Thoracic aorta (tissue), 2 donors: ENCODE measurements at regions not wholly inside any gene's neighbourhood (a gene's known extent, or its start where the extent isn't known, plus 50 kb on each side); places are given as distances from the start of the nearest gene placed in this dataset.

ENCODE experiments used
- ATAC-seq: fragments of 150-250 bp; one replicate; pipeline ENCODE4 v1.8.0; 2017; ENCODE audit warnings: low read depth; ENCODE audit not compliant: insufficient number of reproducible peaks, low FRiP score
- DNase-seq: peaks from one replicate; pipeline ENCODE4 v3.0.0-alpha.2; 2020; ENCODE audit warnings: low spot score
- H3K27ac ChIP-seq, 2 donors: fragments of 200-600 bp; sonication (generic); 1 replicate in 1 of 2; 2 replicates in 1 of 2; pipeline ENCODE4 v1.5.1; 2016; ENCODE audit warnings: mild to moderate bottlenecking in 2 of 2, moderate library complexity in 2 of 2
- H3K27me3 ChIP-seq: fragments of 200-600 bp; sonication (generic); replicated peaks from 2 replicates; pipeline ENCODE4 v1.6.0; 2016; ENCODE audit warnings: mild to moderate bottlenecking; ENCODE audit not compliant: insufficient read depth
- H3K36me3 ChIP-seq: fragments of 200-600 bp; sonication (generic); one replicate; pipeline ENCODE4 v1.5.1; 2016
- H3K4me1 ChIP-seq, 2 donors: fragments of 200-600 bp; sonication (generic); 1 replicate in 1 of 2; 2 replicates in 1 of 2; pipeline versions ENCODE4 v1.5.1 to v1.6.0; 2016; ENCODE audit warnings: low read depth in 2 of 2, mild to moderate bottlenecking in 1 of 2; ENCODE audit not compliant: control insufficient read depth in 1 of 2
- H3K4me3 ChIP-seq: fragments of 200-600 bp; sonication (generic); 2 replicates; pipeline ENCODE4 v1.5.1; 2016; ENCODE audit warnings: mild to moderate bottlenecking
- H3K9me3 ChIP-seq: fragments of 200-600 bp; sonication (generic); 2 replicates; pipeline ENCODE4 v1.5.1; 2016
- TF ChIP-seq, protein P1 (sequence below): fragments of 200-600 bp; sonication (generic); IDR thresholded peaks from one replicate; pipeline ENCODE4 v1.5.1; 2019; ENCODE audit warnings: antibody characterized with exemption

DNA sequence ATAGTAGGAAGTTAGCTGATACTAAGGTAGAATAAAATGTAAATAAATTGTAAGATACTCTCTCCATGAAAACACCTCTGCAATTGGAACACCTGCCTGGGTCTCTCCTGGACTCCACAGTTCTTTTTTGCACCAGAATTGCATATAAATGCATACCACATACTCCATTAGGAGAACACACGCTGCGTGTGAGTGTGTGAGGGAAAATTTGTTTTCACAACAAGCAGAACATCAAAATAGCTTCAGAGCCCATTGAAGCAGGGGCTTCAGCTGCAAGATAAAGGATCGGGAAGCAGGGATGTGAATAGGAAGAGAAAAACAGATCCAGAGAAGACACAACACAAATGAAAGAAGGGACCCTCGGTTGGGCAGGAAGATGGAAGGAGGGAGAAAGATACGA lies 389.8 kb upstream of the BRINP1 start:
- TF ChIP-seq, protein P1, sequence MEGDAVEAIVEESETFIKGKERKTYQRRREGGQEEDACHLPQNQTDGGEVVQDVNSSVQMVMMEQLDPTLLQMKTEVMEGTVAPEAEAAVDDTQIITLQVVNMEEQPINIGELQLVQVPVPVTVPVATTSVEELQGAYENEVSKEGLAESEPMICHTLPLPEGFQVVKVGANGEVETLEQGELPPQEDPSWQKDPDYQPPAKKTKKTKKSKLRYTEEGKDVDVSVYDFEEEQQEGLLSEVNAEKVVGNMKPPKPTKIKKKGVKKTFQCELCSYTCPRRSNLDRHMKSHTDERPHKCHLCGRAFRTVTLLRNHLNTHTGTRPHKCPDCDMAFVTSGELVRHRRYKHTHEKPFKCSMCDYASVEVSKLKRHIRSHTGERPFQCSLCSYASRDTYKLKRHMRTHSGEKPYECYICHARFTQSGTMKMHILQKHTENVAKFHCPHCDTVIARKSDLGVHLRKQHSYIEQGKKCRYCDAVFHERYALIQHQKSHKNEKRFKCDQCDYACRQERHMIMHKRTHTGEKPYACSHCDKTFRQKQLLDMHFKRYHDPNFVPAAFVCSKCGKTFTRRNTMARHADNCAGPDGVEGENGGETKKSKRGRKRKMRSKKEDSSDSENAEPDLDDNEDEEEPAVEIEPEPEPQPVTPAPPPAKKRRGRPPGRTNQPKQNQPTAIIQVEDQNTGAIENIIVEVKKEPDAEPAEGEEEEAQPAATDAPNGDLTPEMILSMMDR = no peak
- Histone ChIP-seq H3K4me3 (no peak overlapping the region), H3K9me3 (no peaks in the 10 kb centered on the region), H3K27ac (no peak overlapping the region), H3K27me3 (no peaks in the 10 kb centered on the region), H3K4me1 (no peaks in the 10 kb centered on the region), H3K36me3 (no peaks in the 10 kb centered on the region)
- DNase-seq (no peak), ATAC-seq (no peak)

DNA sequence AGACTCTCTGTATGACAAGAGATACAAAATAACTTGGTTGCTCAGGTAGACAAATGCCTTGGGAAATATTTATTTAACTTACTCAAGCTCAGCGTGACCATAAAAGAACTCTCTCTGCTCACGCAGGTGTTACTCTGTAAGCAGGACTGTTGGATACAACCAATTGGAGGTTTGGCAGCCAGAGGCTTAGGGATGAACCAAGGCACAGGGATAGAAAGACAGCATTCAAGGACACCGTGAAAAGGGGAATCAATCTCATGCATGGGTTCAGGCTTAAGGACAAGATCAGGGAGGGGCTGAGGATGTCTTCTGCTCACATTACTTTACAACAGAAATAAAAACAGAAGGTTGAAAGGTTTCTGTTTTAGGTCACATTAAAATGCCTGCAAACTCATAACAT lies 389.0 kb upstream of the BRINP1 start:
- ATAC-seq = no peak
- TF ChIP-seq, protein P1 = no peak

DNA sequence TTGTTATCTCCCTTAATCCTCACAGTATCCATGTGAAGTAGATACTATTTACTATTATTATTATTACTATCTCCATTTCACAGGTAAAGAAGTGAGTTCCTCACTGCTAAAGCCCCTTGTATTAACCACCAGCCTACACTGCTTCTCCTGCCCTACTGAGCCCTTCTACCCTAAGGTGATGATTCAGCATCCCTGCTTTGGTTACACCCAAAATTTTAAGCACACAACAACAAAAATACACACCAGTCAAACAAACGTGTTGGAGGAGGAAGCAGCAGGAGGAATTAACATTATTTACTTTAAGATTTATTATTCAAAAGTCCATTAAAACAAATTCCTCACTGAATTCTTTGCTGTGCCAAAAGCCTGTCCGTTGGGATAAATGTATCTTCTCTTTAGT lies 370.2 kb upstream of the BRINP1 start:
- ATAC-seq = no peak
- H3K4me1 ChIP-seq = no peaks in the 10 kb centered on the region
- H3K36me3 ChIP-seq = no peaks in the 10 kb centered on the region
- no peak overlapping the region for H3K4me3 ChIP-seq
- H3K27me3 ChIP-seq = no peaks in the 10 kb centered on the region
- TF ChIP-seq, protein P1 = no peak
- H3K27ac ChIP-seq = no peak overlapping the region
- no peaks in the 10 kb centered on the region for H3K9me3 ChIP-seq
- DNase-seq = no peak

More for the DNA sequence above, 389.0 kb upstream of the BRINP1 start:
- no peaks in the 10 kb centered on the region for H3K9me3 ChIP-seq
- no peaks in the 10 kb centered on the region for H3K27me3 ChIP-seq
- DNase-seq = no peak
- H3K36me3 ChIP-seq = no peaks in the 10 kb centered on the region
- H3K4me3 ChIP-seq = no peak overlapping the region
- no peak overlapping the region for H3K27ac ChIP-seq
- no peaks in the 10 kb centered on the region for H3K4me1 ChIP-seq

DNA sequence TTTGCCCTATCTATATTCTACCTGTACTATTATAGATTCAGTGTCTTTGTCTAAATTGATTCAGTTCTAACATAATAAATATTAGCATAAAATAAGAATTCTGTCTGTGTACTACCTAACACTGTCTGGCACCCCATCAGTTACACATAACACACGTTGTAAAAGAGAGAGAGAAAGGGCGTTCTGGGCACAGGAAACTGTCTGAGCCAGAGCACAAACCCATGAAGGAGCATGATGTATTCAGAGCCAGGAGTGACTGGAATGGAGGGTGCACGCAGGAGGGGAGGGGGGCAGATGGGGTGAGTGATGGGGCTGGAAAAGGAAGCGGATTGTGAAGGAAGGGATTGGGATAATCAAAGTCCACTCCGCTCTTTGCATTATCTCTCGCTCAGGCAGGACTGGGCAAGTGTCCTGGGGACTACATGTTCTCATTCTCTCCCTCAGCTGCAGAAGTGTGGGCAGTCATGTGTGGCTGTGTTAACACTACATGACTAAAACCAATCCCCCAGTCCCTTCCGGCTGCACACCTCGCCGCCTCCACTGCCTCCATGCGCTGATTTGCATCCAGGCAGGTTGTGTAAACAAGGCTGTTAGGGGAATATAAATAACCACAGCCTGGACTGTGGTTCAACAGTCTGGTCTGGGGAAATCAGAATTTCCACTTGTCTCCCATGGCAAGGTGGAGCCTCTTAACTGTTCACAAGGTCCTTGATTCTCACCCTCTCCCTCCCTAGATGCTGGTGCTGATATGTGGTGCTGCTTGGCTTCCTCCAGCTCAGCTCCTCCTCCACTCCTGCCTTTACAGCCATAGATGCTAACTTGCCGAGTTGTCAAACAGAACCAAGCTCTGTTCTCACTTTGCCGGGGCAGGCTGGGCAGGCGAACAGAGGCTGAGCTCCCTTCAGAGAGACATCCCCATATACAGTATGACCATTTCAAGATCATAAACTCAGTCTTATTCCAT lies 367.5 kb upstream of the BRINP1 start:
- Histone ChIP-seq H3K4me1 (no peaks in the 10 kb centered on the region), H3K36me3 (no peaks in the 10 kb centered on the region), H3K27me3 (no peaks in the 10 kb centered on the region), H3K27ac (no peak overlapping the region), H3K9me3 (peaks cover 3% of the 10 kb centered on the region), H3K4me3 (no peak overlapping the region)
- DNase-seq (no peak), ATAC-seq (no peak)
- TF ChIP-seq, protein P1 = no peak

DNA sequence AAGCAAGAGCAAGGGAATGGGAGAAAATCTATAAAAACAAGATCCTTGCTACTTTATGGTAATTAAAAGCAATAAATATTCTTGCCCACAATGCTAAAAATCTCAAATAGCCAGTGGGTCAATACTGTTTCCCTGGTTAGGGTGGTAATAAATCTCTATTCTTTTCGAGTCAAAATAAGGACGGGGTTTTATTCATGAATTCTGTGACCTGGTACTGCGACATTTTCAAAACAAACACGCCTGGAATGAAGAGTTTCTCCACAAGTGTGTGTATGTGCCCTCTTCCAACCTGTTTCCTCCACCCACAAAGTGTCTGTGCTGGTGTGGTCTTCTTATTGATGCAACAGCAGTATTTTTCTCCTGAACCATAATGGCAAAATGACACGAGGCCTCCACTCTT lies 358.8 kb upstream of the BRINP1 start:
- Histone ChIP-seq H3K27ac (no peak overlapping the region), H3K27me3 (no peaks in the 10 kb centered on the region), H3K4me1 (no peaks in the 10 kb centered on the region), H3K36me3 (no peaks in the 10 kb centered on the region), H3K9me3 (no peaks in the 10 kb centered on the region), H3K4me3 (no peak overlapping the region)
- ATAC-seq = no peak
- DNase-seq = no peak
- TF ChIP-seq, protein P1 = no peak
